Right lobe of liver (tissue), 4 donors: ENCODE measurements at regions not wholly inside any gene's neighbourhood (a gene's known extent, or its start where the extent isn't known, plus 50 kb on each side); places are given as distances from the start of the nearest gene placed in this dataset.

Experiments
- POLR2A ChIP-seq: fragments of 450-650 bp; IDR thresholded peaks from one replicate; pipeline ENCODE4 v1.6.1; 2017; ENCODE audit warnings: antibody characterized with exemption, mild to moderate bottlenecking
- TF ChIP-seq, protein P1 (sequence below), 4 donors: fragments of 200-600 bp in 3 of 4; fragments of 450-650 bp in 1 of 4; IDR thresholded peaks; one replicate each; pipeline versions ENCODE4 v1.5.1 to v1.8.0; 2016 to 2022; ENCODE audit warnings: antibody characterized with exemption in 4 of 4, mild to moderate bottlenecking in 2 of 4
- donor health status: DM: no; HTN: no; CAD: no.
- donor health status: DM: no; HTN: no; CAD: no.
- donor health status: DM: no; HTN: yes; CAD: no.

DNA sequence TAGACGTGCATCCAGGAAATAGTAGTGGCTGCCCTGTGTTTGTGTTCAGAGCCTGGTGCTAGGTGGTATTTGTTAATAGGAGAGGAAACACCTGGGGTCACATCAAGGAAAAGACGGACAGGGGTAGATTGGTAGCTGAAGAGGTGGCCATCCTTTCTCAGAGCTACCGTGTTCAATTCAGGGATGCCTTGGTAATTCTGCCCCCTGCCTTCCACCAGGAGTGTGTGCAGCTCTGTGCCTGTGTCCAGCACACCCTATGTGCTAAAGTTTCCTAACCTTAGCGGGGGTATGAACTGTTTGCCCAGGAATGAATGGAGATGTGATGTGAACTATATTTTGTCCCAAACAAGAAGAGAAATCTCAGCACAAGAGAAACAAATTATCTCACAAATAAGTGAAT lies 174.1 kb upstream of the MPHOSPH6 start:
- TF ChIP-seq, protein P1, sequence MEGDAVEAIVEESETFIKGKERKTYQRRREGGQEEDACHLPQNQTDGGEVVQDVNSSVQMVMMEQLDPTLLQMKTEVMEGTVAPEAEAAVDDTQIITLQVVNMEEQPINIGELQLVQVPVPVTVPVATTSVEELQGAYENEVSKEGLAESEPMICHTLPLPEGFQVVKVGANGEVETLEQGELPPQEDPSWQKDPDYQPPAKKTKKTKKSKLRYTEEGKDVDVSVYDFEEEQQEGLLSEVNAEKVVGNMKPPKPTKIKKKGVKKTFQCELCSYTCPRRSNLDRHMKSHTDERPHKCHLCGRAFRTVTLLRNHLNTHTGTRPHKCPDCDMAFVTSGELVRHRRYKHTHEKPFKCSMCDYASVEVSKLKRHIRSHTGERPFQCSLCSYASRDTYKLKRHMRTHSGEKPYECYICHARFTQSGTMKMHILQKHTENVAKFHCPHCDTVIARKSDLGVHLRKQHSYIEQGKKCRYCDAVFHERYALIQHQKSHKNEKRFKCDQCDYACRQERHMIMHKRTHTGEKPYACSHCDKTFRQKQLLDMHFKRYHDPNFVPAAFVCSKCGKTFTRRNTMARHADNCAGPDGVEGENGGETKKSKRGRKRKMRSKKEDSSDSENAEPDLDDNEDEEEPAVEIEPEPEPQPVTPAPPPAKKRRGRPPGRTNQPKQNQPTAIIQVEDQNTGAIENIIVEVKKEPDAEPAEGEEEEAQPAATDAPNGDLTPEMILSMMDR (IDR thresholded peaks at IDR 0.05) = peak; percentile 44 to 75 (median 46)
- TF ChIP-seq POLR2A = no peak
